ENCODE measurements at regions not wholly inside any gene's neighbourhood (a gene's known extent, or its start where the extent isn't known, plus 50 kb on each side); places are given as distances from the start of the nearest gene placed in this dataset.

- H3K36me3 ChIP-seq: no peaks in the 10 kb centered on the region
- no peak overlapping the region for H3K4me3 ChIP-seq
- no peak for DNase-seq
- 81 to 98% (median 93%) methylated on average over 1 of the region's 1 CpG for WGBS, 5 donors
- no peak overlapping the region for H3K27ac ChIP-seq
- peaks cover 0 to 6% (median 3%) of the 10 kb centered on the region in 4 donors for H3K9me3 ChIP-seq
- no peak for TF ChIP-seq POLR2A (IDR thresholded peaks at IDR 0.05)
- intact Hi-C loops (cut with DNase I; ENCODE audit: low total_unique reads): no loop called here
- H3K27me3 ChIP-seq: peaks cover 0 to 56% (median 0%) of the 10 kb centered on the region in 3 donors
- no peaks in the 10 kb centered on the region for H3K4me1 ChIP-seq
These were observed 1292.7 kb downstream of the TBC1D22A start for GRCh38 chr22:48055185-48055584.

DNA sequence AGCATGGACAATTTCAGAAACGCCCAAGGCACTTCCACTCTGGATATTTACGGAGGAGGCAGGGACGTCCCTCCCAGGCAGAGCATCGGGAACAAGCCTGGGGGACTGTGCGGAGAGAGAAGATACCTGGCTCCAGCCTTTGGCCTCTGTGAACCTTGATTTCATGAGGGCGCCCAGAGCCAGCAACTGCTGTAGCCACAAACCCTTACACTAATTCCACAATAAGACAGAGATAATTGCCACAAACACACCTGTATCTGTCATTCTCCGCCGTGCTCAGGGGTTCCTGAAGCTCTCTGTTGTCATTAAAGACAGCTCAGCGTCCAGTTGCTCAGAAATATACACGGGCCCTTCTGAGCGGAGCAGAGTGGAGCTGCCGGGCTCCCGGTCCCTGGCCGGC, 1292.1 kb downstream of the TBC1D22A start:
- no peak overlapping the region for H3K27ac ChIP-seq
- intact Hi-C loops (cut with DNase I; ENCODE audit: low total_unique reads): no loop called here
- H3K4me3 ChIP-seq: no peak overlapping the region
- 75 to 81% (median 79%) methylated on average over 14 of the region's 14 CpGs for WGBS, 5 donors
- TF ChIP-seq EP300 (IDR thresholded peaks at IDR 0.05) (no peak), CTCF (IDR thresholded peaks at IDR 0.05) (no peak), POLR2AphosphoS5 (IDR thresholded peaks at IDR 0.05) (no peak), POLR2A (IDR thresholded peaks at IDR 0.05) (no peak)
- no peaks in the 10 kb centered on the region for H3K4me1 ChIP-seq
- H3K36me3 ChIP-seq: no peaks in the 10 kb centered on the region
- peaks cover 0 to 6% (median 3%) of the 10 kb centered on the region in 4 donors for H3K9me3 ChIP-seq
- H3K27me3 ChIP-seq: peaks cover 0 to 54% (median 0%) of the 10 kb centered on the region in 3 donors
- no peak for DNase-seq

DNA sequence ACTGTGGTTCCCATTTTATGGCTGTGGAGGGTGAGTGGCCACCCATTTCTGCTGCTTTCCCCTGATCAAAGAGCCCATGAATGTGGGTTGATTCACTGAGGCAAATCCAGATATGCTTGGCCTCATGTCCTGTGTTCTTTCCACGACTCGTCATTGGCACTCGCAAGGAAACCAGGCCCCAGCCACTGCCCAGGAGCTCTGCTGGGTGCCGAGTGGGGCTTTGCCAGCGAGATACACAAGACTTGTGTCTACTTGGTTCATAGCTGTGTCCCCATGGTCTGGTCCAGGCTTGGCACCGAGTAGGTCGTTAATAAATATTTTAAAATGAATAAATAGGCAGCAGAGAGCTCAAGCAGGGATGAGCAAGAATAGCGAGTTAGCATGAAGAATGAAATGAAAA, 1291.5 kb downstream of the TBC1D22A start:
- WGBS, 5 donors: 73 to 86% (median 80%) methylated on average over 8 of the region's 8 CpGs
- H3K9me3 ChIP-seq: peaks cover 0 to 5% (median 2%) of the 10 kb centered on the region in 4 donors
- no peak overlapping the region for H3K27ac ChIP-seq
- intact Hi-C loops (cut with DNase I; ENCODE audit: low total_unique reads): no loop called here
- no peak overlapping the region for H3K4me3 ChIP-seq
- TF ChIP-seq EP300 (IDR thresholded peaks at IDR 0.05): no peak
- no peak for TF ChIP-seq POLR2AphosphoS5 (IDR thresholded peaks at IDR 0.05)
- TF ChIP-seq CTCF (IDR thresholded peaks at IDR 0.05): no peak
- no peak for TF ChIP-seq POLR2A (IDR thresholded peaks at IDR 0.05)
- no peak for DNase-seq
- H3K4me1 ChIP-seq: no peaks in the 10 kb centered on the region
- H3K27me3 ChIP-seq: peaks cover 0 to 48% (median 0%) of the 10 kb centered on the region in 3 donors
- H3K36me3 ChIP-seq: no peaks in the 10 kb centered on the region

GRCh38 chr22:48053486-48053885, 1291.0 kb downstream of the TBC1D22A start:
- Histone ChIP-seq H3K27me3 (peaks cover 0 to 43% (median 0%) of the 10 kb centered on the region in 3 donors), H3K36me3 (no peaks in the 10 kb centered on the region), H3K9me3 (peaks cover 0 to under 1% (median 0%) of the 10 kb centered on the region in 4 donors), H3K4me3 (no peak overlapping the region), H3K4me1 (no peaks in the 10 kb centered on the region), H3K27ac (no peak overlapping the region)
- intact Hi-C loops (cut with DNase I; ENCODE audit: low total_unique reads): no loop called here
- no peak for TF ChIP-seq POLR2A (IDR thresholded peaks at IDR 0.05)
- TF ChIP-seq POLR2AphosphoS5 (IDR thresholded peaks at IDR 0.05): no peak
- no peak for TF ChIP-seq CTCF (IDR thresholded peaks at IDR 0.05)
- no peak for TF ChIP-seq EP300 (IDR thresholded peaks at IDR 0.05)
- no peak for DNase-seq
- 71 to 86% (median 81%) methylated on average over 7 of the region's 7 CpGs for WGBS, 5 donors

DNA sequence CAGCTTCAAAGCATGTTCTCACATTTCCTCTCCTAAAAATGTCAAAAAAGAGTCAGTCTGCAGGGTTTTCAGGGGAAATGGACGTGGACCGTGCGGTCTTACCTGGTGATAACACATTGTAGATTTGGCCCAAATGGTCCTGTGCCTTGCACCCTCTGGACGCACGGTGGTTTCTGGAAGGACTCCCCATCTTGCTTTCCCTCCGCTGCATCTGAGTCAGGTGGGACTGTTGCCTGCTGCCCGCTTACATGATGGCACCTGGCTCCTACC, 1290.1 kb downstream of the TBC1D22A start:
- intact Hi-C loops (cut with DNase I; ENCODE audit: low total_unique reads): no loop called here
- no peak for TF ChIP-seq POLR2AphosphoS5 (IDR thresholded peaks at IDR 0.05)
- 92 to 97% (median 93%) methylated on average over 7 of the region's 7 CpGs for whole genome bisulfite sequencing, 5 donors
- DNase-seq: no peak
- H3K27ac ChIP-seq: no peak overlapping the region
- H3K4me3 ChIP-seq: no peak overlapping the region
- no peaks in the 10 kb centered on the region for H3K36me3 ChIP-seq
- no peaks in the 10 kb centered on the region for H3K9me3 ChIP-seq
- peaks cover 0 to 34% (median 0%) of the 10 kb centered on the region in 3 donors for H3K27me3 ChIP-seq
- H3K4me1 ChIP-seq: no peaks in the 10 kb centered on the region
